Mucosa of rectum (tissue), 2 donors: ENCODE measurements at regions not wholly inside any gene's neighbourhood (a gene's known extent, or its start where the extent isn't known, plus 50 kb on each side); places are given as distances from the start of the nearest gene placed in this dataset.

Experiments
- H3K27ac ChIP-seq, 2 donors: one replicate each; pipeline ENCODE4 v1.7.0; 2013; ENCODE audit warnings: inconsistent platforms in 2 of 2, low read depth in 2 of 2, low read length in 2 of 2
- H3K27me3 ChIP-seq, 2 donors: one replicate each; pipeline ENCODE4 v1.7.0; 2013; ENCODE audit warnings: low read length in 2 of 2; ENCODE audit not compliant: control insufficient read depth in 2 of 2, insufficient read depth in 2 of 2
- H3K36me3 ChIP-seq, 2 donors: one replicate each; pipeline ENCODE4 v1.7.0; 2013; ENCODE audit warnings: low read length in 2 of 2; ENCODE audit not compliant: control insufficient read depth in 2 of 2, insufficient read depth in 2 of 2
- H3K4me1 ChIP-seq, 2 donors: one replicate each; pipeline ENCODE4 v1.7.0; 2013; ENCODE audit warnings: low read length in 2 of 2, mild to moderate bottlenecking in 1 of 2; ENCODE audit not compliant: control insufficient read depth in 2 of 2, insufficient read depth in 2 of 2
- H3K4me3 ChIP-seq, 2 donors: one replicate each; pipeline ENCODE4 v1.7.0; 2013; ENCODE audit warnings: low read length in 2 of 2
- H3K9ac ChIP-seq, 2 donors: one replicate each; pipeline ENCODE4 v1.7.0; 2013; ENCODE audit warnings: low read length in 2 of 2, low read depth in 1 of 2, mild to moderate bottlenecking in 1 of 2
- H3K9me3 ChIP-seq, 2 donors: one replicate each; pipeline ENCODE4 v1.7.0; 2013; ENCODE audit warnings: low read length in 2 of 2; ENCODE audit not compliant: control insufficient read depth in 2 of 2
- donor health status: healthy.
- donor health status: Normal muscosa, but diverticular disease.

- H3K4me3 ChIP-seq, result no peak overlapping the region
- H3K36me3 ChIP-seq, result no peaks in the 10 kb centered on the region
- no peak overlapping the region for H3K9ac ChIP-seq
- no peaks in the 10 kb centered on the region for H3K4me1 ChIP-seq
- H3K27me3 ChIP-seq, result peaks cover 0 to 2% of the 10 kb centered on the region in 2 donors
- H3K9me3 ChIP-seq, result no peaks in the 10 kb centered on the region
- H3K27ac ChIP-seq, result no peak overlapping the region
Measured at GRCh38 chr9:87280421-87280820, 217.2 kb upstream of the DAPK1 start.

DNA sequence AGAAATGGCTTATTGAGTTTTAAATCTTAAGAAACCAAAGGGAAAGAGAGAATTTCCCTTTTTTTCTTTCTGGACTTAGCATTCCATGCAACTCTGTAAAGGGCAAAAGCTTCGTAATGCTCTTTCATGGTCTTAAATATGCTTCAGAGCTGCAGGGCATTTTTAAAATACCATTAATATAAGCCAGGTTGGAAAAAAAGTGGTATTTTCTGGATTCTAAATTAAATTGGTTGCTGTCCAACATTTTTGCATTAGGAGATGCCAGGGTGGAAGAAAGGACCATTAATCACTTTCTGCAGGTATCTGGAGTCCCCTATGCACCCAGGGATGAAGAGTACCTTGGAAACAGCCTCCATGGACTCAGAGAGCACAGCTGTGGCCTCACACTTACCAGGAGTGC, 215.1 kb upstream of the DAPK1 start:
- H3K27ac ChIP-seq, result no peak overlapping the region
- no peaks in the 10 kb centered on the region for H3K4me1 ChIP-seq
- no peaks in the 10 kb centered on the region for H3K36me3 ChIP-seq
- peaks cover 0 to 7% of the 10 kb centered on the region in 2 donors for H3K27me3 ChIP-seq
- H3K9ac ChIP-seq, result no peak overlapping the region
- no peaks in the 10 kb centered on the region for H3K9me3 ChIP-seq
- no peak overlapping the region for H3K4me3 ChIP-seq

DNA sequence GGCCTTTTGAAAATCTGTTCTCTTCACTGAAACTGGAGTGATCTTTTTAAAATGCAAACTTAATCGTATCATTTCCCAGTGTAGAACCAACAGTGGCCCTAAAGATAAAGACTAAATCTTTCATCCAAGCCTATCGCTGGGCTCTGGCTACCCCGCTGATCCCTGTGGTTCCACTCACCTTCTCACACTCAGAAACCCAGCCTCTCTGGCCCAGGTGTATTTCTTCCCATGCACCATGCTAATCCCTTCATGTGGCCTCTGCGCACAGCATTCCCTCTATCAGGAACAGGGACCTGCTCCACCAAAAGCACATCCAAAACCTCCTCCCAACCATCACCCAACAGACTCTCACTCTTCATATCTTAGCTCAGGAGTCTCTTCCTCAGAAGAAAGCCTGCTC, 214.1 kb upstream of the DAPK1 start:
- Histone ChIP-seq H3K27me3 (peaks cover 0 to 7% of the 10 kb centered on the region in 2 donors), H3K27ac (no peak overlapping the region), H3K4me3 (no peak overlapping the region), H3K9me3 (no peaks in the 10 kb centered on the region), H3K4me1 (no peaks in the 10 kb centered on the region), H3K9ac (no peak overlapping the region), H3K36me3 (no peaks in the 10 kb centered on the region)

- no peaks in the 10 kb centered on the region for H3K4me1 ChIP-seq
- no peak overlapping the region for H3K27ac ChIP-seq
- peaks cover 0 to 7% of the 10 kb centered on the region in 2 donors for H3K27me3 ChIP-seq
- H3K9me3 ChIP-seq, result no peaks in the 10 kb centered on the region
- H3K4me3 ChIP-seq, result no peak overlapping the region
- no peak overlapping the region for H3K9ac ChIP-seq
- H3K36me3 ChIP-seq, result no peaks in the 10 kb centered on the region
Measured at GRCh38 chr9:87285183-87285850, 212.3 kb upstream of the DAPK1 start.

DNA sequence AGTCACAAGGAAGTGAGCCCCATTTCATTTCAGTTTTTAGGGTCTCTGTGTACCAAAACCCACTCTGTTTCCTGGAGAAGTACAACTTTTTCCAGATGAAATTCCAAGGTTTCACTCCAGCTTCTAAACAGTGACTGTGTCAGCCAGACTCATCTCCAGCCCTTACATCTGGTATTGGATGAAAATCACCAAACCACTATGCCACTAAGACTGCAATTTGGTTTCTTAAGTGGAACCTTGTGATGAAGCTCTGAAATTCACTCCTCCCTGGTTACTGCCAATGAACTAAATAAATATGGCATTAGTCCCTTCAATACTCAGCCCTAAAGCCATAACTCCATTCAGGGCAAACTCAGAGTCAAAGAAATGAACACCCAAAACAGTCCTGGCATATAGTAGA, 211.2 kb upstream of the DAPK1 start:
- Histone ChIP-seq H3K9ac (no peak overlapping the region), H3K27me3 (peaks cover 0 to 7% of the 10 kb centered on the region in 2 donors), H3K36me3 (no peaks in the 10 kb centered on the region), H3K9me3 (no peaks in the 10 kb centered on the region), H3K4me3 (no peak overlapping the region), H3K4me1 (no peaks in the 10 kb centered on the region), H3K27ac (no peak overlapping the region)

DNA sequence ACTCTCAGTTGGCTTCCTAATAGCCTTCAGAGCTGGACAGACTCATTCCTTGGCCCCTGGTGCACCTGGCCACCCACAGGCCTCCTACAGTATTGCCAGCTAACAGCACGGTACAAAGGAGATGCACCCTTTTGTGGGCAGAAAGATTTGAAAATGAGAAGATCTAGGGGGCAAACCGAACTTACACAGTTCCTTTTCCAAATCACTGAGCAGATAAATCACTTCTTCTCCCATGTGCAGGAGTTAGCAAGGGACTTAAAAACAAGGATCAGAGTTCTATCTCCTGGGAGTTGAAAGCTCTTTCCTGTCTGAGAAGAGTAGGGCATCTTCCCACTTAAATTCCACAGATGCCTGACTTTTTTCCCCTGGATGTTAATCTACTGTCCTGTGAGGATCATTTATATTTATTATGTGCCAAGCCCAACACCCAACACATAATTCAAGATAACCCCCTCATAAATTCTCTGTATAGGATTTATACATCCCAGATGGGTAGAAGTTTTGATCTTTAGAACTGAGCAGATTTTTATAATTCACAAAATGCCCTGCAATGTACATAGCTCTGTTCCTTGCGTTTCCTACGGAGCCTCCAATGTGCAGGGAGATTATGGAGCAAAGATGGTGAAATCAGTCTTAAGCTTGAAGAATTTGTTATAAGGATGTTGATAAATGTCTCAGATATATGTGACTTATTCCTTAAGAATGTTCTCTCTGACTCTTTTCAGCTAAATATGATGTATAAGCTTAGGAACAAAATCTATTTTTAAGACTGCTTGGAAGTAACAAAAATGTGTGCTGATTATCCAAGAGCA, 207.2 kb upstream of the DAPK1 start:
- Histone ChIP-seq H3K4me1 (no peaks in the 10 kb centered on the region), H3K9me3 (no peaks in the 10 kb centered on the region), H3K36me3 (no peaks in the 10 kb centered on the region), H3K27ac (no peak overlapping the region), H3K9ac (no peak overlapping the region), H3K4me3 (no peak overlapping the region), H3K27me3 (peaks cover 0 to 5% of the 10 kb centered on the region in 2 donors)

DNA sequence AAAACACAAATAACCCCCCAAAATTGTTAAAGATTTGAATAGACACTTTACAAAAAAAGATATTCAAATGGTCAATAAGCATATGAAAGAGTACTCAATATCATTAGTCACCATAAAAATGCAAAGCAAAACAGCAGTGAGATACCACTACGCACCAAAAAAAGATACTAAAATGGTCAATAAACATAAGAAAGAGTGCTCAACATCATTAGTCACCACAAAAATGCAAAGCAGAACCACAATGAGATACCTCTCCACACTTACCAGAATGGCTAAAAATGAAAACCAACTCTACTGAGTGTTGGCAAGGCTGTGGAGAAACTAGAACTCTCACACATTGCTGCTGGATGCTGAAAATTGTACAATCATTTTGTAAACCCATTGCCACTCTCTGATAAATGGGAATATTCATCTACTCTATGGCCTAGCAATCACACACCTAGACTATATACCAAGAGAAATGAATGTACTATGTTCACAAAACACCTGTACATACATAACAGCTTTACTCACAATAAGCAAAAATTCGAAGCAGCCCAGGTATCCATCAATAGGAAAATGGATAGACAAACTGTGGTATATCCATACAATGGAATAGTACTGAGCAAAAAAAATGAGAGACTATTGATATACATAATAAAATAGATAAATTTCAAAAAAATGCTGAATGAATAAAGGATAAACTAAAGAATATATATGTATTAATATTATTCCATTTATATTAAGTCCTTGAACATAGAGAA, 205.0 kb upstream of the DAPK1 start:
- H3K9me3 ChIP-seq, result no peaks in the 10 kb centered on the region
- H3K27me3 ChIP-seq, result no peaks in the 10 kb centered on the region
- H3K36me3 ChIP-seq, result no peaks in the 10 kb centered on the region
- no peak overlapping the region for H3K9ac ChIP-seq
- no peaks in the 10 kb centered on the region for H3K4me1 ChIP-seq
- H3K4me3 ChIP-seq, result no peak overlapping the region
- no peak overlapping the region for H3K27ac ChIP-seq

DNA sequence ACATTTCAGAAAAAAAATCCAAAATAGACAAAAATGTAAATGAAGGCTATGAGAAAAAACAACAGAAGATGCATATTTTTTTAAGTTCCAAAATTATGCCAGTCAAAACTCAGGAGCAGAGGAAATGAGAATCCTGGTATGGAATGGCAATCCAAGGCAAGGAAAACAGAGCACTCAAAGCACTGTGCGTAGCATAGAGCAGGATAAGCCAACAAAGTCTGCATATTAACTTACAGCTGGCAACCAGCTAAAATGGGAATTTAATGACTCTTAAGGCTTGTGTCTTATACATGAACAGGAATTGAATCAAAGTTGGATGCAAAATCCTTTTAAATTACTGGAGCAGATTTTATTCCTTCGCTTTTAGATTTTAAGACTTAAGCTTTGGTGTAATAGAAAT, 203.5 kb upstream of the DAPK1 start:
- no peaks in the 10 kb centered on the region for H3K36me3 ChIP-seq
- H3K4me3 ChIP-seq, result no peak overlapping the region
- H3K27me3 ChIP-seq, result no peaks in the 10 kb centered on the region
- no peaks in the 10 kb centered on the region for H3K9me3 ChIP-seq
- H3K9ac ChIP-seq, result no peak overlapping the region
- H3K27ac ChIP-seq, result no peak overlapping the region
- H3K4me1 ChIP-seq, result no peaks in the 10 kb centered on the region

GRCh38 chr9:87300915-87301314, 196.8 kb upstream of the DAPK1 start:
- H3K27me3 ChIP-seq, result no peaks in the 10 kb centered on the region
- no peak overlapping the region for H3K27ac ChIP-seq
- H3K9me3 ChIP-seq, result no peaks in the 10 kb centered on the region
- no peak overlapping the region for H3K4me3 ChIP-seq
- H3K4me1 ChIP-seq, result no peaks in the 10 kb centered on the region
- no peaks in the 10 kb centered on the region for H3K36me3 ChIP-seq
- no peak overlapping the region for H3K9ac ChIP-seq

GRCh38 chr9:87301371-87301770, 196.3 kb upstream of the DAPK1 start:
- H3K9me3 ChIP-seq, result no peaks in the 10 kb centered on the region
- no peaks in the 10 kb centered on the region for H3K4me1 ChIP-seq
- H3K27me3 ChIP-seq, result no peaks in the 10 kb centered on the region
- H3K36me3 ChIP-seq, result no peaks in the 10 kb centered on the region
- H3K4me3 ChIP-seq, result no peak overlapping the region
- no peak overlapping the region for H3K27ac ChIP-seq
- no peak overlapping the region for H3K9ac ChIP-seq
